ENCODE measurements at regions not wholly inside any gene's neighbourhood (a gene's known extent, or its start where the extent isn't known, plus 50 kb on each side); places are given as distances from the start of the nearest gene placed in this dataset.
"Not testable (repeated sequence)": the region's sequence is repeated elsewhere in the genome, so short reads cannot be mapped to it uniquely, and the experiment has no call there.

DNA sequence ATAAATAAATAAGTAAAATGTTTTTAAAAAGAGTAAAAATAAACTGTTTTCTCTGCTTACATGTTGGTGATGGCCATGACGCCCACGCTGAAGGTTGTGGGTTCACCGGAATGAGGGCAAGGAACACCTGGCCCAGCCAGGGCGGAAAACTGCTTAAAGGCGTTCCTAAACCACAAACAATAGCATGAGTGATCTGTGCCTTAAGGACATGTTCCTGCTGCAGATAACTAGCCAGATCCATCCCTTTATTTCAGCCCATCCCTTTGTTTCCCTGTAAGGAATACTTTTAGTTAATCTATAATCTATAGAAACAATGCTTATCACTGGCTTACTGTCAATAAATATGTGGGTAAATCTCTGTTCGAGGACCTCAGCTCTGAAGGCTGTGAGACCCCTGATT is 63.3 kb upstream of the CEP78 start:
- DNase-seq; intact Hi-C loops (cut with DNase I); ATAC-seq (ENCODE audit: poor library complexity): not testable (repeated sequence)

DNA sequence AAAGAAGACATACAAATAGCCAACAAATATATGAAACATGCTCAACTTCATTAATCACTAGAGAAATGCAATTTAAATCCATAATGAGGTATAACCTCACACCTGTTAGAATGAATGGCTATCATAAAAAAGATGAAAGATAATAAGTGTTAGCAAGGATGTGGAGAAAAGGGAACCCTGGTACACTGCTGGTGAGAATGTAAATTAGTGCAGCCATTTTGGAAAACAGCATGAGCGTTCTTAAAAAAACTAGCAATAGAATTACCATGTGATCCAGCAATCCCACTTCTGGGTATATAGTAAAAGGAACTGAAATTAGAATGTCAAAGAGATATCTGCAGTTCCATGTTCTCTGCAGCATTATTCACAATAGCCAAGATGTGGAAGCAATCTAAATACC is 64.2 kb upstream of the CEP78 start:
- ATAC-seq (ENCODE audit: poor library complexity), result no peak
- intact Hi-C loops (cut with DNase I), result no loop called here

DNA sequence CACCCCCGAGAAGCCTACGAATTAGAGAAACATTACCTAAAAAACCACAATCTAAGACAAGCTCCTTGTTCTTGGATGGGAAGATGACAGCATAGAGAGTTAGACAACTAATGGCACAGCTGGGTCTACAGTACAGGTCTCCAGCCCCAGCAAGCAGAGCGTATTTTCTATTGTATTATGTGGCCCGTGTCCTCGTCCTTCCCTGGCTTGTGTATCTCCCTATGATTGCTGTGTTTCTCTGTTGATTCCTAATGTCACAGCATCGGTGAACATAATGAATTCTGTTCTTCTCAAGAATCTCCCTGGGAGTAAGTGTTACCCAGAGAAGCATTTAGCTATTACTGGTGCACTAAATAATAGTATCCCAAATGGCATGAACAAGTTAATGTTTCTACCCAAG is 66.8 kb upstream of the CEP78 start:
- intact Hi-C loops (cut with DNase I), result no loop called here
- ATAC-seq (ENCODE audit: poor library complexity) (no peak), DNase-seq (no peak)

More for the DNA sequence above, 64.2 kb upstream of the CEP78 start:
- DNase-seq, result no peak

DNA sequence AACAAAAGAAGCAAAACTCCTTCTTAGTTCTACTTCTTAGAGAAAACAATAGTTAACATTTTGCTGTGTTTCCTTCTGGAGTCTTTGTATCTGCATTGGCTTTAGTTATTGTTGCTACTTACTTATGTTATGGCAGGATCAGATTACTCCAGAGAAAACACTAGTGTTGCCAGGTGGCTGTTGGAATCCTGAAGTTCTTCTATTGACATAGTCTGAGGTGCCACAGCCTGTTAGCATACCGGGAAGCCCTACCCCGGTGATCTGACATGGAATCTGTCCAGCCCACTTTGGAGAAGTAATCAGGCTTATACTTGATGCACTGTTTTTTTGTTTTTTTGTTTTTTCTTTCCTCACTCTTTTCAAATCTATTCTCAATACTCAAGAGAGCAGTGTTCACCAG is 68.5 kb upstream of the CEP78 start:
- intact Hi-C loops (cut with DNase I), result no loop called here
- DNase-seq (no peak), ATAC-seq (ENCODE audit: poor library complexity) (no peak)

DNA sequence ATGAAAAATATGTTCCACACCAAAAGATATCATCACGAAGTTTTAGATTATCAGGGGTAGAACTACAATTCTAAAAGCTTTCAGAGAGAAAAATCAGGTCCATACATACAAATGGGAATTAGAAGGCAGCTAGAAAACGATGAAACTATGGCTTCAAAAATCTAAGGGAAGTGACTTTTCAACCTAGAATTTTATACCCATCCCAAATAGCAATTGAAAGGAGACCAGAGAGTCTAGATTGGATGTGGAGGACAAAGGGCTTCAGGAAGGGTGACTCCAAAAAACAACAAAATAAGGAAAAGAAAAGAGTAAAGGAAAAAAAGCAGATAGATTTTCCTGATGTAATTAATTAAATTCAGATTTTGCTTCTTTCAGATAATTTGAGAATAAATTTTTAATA is 72.0 kb upstream of the CEP78 start:
- ATAC-seq (ENCODE audit: poor library complexity) (no peak), DNase-seq (no peak)
- intact Hi-C loops (cut with DNase I), result no loop called here

DNA sequence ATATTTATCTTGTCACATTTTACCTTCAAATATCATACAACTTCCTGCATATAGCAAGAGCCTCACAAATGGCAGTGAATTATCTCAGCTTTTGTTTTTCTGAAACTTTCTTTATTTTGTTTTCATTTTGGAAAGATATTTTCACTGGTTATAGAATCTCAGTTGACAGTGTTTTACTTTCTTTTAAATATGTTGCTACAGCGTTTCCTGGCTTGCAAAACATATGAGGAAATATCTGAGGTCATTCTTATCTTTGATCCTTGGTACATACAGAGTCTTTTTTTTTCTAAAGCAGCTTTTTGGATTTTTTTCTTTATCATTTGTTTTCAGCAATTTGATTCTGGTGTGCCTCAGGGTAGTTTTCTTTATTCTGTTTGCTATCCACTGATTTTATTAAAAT is 77.6 kb upstream of the CEP78 start:
- ATAC-seq (ENCODE audit: poor library complexity), result no peak
- DNase-seq, result no peak
- intact Hi-C loops (cut with DNase I), result no loop called here

DNA sequence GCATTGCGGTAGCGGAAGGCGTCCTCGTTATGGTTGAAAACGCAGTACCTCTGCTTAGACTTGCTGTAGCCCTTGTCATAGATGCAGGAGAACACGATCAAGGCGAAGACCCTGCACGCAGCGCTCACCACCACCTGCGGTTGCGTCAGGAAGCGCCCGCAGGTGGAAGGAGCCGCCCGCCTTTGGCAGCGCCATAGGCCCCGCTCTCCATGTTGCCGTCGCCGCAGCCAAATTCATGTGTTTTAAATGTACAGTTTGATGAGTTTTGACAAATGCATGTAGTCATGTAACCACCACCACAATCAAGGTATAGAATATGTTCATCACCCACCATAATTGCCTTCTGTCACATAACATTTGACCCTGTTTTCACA is 84.9 kb upstream of the CEP78 start:
- intact Hi-C loops (cut with DNase I), result no loop called here
- ATAC-seq (ENCODE audit: poor library complexity) (no peak), DNase-seq (no peak)

- ATAC-seq (ENCODE audit: poor library complexity) (no peak), DNase-seq (no peak)
- intact Hi-C loops (cut with DNase I), result no loop called here
Measured at GRCh38 chr9:78150312-78150982, 85.4 kb upstream of the CEP78 start.

GRCh38 chr9:78149702-78150291 is 86.1 kb upstream of the CEP78 start:
- DNase-seq (no peak), ATAC-seq (ENCODE audit: poor library complexity) (no peak)
- intact Hi-C loops (cut with DNase I), result no loop called here

GRCh38 chr9:78146241-78146640 is 89.6 kb upstream of the CEP78 start:
- no peak for DNase-seq
- ATAC-seq (ENCODE audit: poor library complexity), result no peak
- intact Hi-C loops (cut with DNase I), result no loop called here

GRCh38 chr9:78144663-78145377 is 91.1 kb upstream of the CEP78 start:
- ATAC-seq (ENCODE audit: poor library complexity) (no peak), DNase-seq (no peak)
- intact Hi-C loops (cut with DNase I), result no loop called here

DNA sequence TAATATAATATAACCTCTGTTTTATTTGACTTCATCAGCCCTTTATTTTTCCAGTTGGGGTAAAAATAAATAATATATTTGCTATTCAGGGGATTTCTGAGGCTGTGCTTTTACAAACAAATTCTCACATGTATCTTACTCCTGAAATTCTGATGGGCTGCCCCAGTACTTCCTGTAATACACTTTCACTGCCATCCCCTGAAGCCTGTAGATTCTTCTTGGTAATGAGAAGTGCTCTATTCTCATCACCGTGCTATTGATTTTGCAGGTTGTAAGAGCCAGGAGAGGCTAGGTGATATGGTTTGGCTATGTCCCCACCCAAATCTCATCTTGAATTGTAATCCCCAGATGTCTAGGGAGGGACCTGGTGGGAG is 91.9 kb upstream of the CEP78 start:
- ATAC-seq (ENCODE audit: poor library complexity), result no peak
- no peak for DNase-seq
- intact Hi-C loops (cut with DNase I), result no loop called here

GRCh38 chr9:78143281-78144007 is 92.4 kb upstream of the CEP78 start:
- DNase-seq (no peak), ATAC-seq (ENCODE audit: poor library complexity) (no peak)
- intact Hi-C loops (cut with DNase I), result no loop called here

DNA sequence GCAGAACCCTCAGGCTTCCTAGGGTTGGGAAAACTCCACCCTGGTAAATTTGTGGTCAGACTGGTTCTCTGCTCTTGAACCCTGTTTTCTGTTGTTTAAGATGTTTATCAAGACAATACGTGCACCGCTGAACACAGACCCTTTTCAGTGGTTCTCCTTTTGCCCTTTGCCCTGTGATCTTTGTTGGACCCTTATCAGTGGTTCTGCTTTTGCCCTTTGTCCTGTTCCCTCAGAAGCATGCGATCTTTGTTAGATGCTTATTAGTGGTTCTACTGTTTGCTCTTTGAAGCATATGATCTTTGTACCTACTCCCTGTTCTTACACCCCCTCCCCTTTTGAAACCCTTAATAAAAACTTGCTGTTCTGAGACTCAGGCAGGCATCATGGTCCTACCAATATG is 93.6 kb upstream of the CEP78 start:
- intact Hi-C loops (cut with DNase I); ATAC-seq (ENCODE audit: poor library complexity); DNase-seq: not testable (repeated sequence)

GRCh38 chr9:78133751-78134150 is 102.1 kb upstream of the CEP78 start:
- intact Hi-C loops (cut with DNase I), result no loop called here
- DNase-seq (no peak), ATAC-seq (ENCODE audit: poor library complexity) (no peak)

- intact Hi-C loops (cut with DNase I), result no loop called here
- DNase-seq (no peak), ATAC-seq (ENCODE audit: poor library complexity) (no peak)
Measured at GRCh38 chr9:78132701-78133058, 101.1 kb upstream of the GNAQ start.

DNA sequence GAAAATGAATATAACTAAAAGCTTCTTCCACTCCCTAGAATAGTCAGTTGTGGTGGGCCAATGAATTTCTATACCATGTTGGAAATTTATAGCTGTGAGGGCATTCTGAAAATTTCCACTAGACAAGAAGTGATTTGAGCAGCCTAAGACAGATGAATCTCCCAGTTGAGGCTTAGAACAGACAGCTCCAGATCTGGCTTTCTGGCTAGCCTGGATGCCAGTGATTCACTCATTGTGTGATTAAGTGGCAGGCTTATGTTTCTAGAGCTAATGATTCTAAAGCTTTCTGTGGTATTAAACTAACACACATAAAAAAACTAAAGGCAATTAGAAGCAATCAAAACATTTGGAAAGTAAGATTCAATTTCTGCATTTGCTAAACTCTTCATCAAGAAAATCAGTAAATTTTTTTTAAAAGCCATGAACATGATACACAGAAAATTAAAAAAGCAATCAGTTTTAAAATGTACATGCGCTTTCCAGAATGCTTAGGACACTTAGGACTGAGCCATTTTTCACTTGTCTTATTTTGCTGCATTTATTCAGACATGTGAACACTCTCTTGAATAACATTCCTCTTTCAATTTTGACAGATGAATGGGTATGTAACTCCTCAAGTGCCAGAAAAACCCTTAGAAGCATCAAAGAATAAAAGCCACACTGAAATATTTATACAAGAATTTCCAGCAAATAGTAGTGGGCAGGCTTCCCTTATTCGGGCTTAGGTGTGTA is 100.5 kb upstream of the GNAQ start:
- DNase-seq (no peak), ATAC-seq (ENCODE audit: poor library complexity) (no peak)
- intact Hi-C loops (cut with DNase I), result no loop called here

- DNase-seq (no peak), ATAC-seq (ENCODE audit: poor library complexity) (no peak)
- intact Hi-C loops (cut with DNase I), result no loop called here
Measured at GRCh38 chr9:78130853-78131252, 99.2 kb upstream of the GNAQ start.

DNA sequence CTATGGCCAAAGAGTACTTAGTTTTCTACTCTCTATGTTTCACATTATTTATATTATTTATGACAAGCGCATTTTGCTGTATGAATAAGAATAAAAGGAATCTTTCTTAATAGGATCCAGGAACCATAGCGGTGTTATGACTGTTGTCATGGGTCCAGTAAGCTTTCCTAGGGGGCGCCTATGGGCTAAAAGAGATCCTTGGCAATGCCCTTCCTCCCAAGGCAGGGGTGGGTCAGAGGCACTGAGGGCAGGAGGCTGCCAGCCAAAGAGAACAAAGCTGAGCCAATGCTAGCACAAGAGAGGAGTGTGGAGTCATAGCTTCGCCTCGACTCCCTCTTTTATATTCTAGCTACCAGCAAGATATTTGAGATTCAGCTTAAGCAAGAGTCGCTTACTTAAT is 98.4 kb upstream of the GNAQ start:
- intact Hi-C loops (cut with DNase I), result no loop called here
- ATAC-seq (ENCODE audit: poor library complexity), result no peak
- peak; percentile 40 for DNase-seq

Measured in Right ventricle myocardium superior (tissue), 1 donor.